GM21529 (cell line): ENCODE measurements at regions not wholly inside any gene's neighbourhood (a gene's known extent, or its start where the extent isn't known, plus 50 kb on each side); places are given as distances from the start of the nearest gene placed in this dataset.

Source experiments
- ATAC-seq: cut with Tn5 transposase; IDR thresholded peaks from one replicate; pipeline ENCODE4 v1.9.1; 2021; ENCODE audit not compliant: unreplicated experiment

DNA sequence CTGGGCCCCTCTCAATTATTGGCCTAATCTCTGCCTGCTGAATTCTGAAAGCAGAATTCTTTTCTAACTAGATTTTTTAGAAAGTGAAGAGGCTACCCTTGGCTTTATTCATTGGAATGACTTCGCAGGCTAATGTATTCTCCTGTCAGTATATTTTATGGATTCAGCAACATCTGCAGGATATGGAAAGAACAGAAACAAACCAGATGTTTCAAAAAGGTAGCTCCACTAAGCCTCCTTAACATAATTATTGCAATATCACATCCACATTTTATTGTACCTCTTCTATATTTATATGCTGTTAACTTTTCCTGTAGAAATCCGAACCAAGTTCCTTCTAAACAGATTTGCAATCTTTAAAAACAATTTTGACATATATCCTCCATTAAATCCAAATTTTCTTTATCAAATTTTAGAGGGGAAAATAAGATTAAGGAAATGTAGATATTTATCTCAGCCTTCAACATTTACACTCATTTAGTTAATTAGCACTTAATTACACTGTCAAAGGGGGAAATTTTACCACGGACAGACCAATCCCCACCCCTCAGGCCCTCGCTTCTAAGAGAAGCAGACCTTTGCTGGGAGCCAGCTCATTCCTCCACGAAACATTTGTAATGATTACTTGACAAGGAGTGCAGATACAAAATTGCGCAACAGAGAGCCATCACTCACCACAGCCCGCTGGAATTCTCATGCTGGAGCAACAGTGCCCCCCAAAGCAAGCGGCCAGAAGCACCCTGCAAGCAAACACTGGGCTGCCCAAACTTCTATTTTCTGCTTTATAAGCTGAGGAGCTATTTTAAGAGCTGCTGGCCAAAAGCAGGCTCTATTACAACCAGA is 253.4 kb downstream of the ETAA1 start:
- ATAC-seq, result no peak

- ATAC-seq, result no peak
These were observed 254.4 kb downstream of the ETAA1 start for GRCh38 chr2:67651565-67651964.

GRCh38 chr2:67652679-67653078 is 255.5 kb downstream of the ETAA1 start:
- ATAC-seq, result peak; percentile 79

GRCh38 chr2:67656875-67657274 is 259.7 kb downstream of the ETAA1 start:
- no peak for ATAC-seq

DNA sequence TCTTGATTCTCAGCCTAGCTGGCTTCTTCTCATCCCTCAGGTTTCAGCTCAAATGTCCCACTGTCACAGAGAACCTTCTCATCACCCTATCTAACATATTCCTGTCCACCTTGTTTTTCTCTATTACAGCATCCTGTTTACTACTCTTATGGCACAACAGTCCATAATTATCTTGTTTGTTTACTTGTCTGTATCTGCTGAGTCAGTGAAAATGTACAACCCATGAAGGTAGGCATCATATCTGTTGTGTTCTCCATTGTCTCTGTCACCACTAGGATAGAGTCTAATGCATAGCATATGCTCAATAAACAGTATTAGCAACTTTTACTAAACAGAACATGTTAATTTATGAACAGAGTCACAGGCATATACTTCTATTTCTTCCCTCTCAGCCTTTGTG is 261.7 kb downstream of the ETAA1 start:
- no peak for ATAC-seq

DNA sequence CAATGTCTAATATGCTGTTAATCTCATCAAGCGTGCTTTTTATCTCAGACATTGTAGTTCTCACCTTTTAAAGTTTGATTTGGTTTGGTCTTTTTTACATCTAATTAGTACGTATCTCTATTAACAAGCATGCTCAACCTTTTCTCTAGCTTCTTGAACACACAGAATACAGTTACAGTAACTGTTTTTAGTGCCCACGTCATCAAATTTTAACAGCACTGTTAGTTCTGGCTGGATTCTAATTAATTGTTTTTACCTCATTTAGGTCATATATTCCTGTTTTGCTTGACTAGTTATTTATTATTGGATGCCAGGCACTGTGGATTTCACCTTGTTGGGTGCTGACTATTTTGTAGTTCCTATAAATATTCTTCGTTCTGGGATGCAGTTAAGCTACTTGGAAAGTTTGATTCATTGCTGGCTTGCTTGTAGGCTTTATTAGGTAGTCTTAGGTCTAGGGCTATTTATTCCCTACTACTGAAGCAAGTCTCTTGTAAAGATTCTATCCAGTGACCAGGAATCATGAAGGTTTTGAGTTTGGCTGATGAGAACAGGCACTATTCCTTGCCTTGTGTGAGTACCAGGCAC is 263.0 kb downstream of the ETAA1 start:
- ATAC-seq, result no peak

DNA sequence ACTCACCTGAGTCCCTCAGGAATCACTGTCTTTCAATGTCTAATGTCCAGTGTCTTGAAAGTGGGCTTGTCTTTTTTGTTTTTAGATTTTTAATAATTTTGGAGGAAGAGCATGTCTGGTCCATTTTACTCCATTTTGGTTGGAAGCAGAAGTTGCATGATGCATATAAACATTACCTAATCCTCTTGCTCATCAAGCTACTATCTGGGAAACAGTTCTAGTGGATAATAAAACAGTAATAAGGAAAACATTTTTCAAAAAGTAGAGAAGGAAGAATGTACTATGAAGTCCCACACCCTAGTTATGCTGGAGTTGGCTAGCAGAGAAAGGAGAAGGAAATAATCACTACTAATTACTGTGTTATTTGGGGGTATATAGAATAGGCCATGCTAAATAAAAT is 263.7 kb downstream of the ETAA1 start:
- no peak for ATAC-seq

DNA sequence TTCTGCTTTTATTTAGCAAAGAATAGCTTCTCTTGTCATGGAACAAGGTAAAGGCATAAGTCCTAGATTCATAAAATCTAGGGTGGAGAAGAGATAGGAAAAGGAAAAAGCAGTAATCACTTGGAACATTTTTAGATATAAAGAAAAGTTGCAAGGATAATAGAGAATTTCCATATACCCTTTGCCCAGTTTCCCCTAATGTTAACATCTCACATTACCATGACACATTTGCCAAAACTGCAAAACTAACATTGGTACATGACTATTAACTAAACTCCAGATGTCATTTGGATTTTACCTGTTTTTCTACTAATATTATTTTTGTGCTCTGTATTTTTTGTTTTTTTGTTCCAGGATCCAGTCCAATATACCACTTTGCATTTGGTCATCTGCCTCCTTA is 265.1 kb downstream of the ETAA1 start:
- no peak for ATAC-seq

GRCh38 chr2:67663776-67664175 is 266.6 kb downstream of the ETAA1 start:
- ATAC-seq, result no peak

GRCh38 chr2:67666386-67667053 is 269.4 kb downstream of the ETAA1 start:
- ATAC-seq, result no peak

GRCh38 chr2:67667054-67667908 is 270.1 kb downstream of the ETAA1 start:
- ATAC-seq, result no peak

DNA sequence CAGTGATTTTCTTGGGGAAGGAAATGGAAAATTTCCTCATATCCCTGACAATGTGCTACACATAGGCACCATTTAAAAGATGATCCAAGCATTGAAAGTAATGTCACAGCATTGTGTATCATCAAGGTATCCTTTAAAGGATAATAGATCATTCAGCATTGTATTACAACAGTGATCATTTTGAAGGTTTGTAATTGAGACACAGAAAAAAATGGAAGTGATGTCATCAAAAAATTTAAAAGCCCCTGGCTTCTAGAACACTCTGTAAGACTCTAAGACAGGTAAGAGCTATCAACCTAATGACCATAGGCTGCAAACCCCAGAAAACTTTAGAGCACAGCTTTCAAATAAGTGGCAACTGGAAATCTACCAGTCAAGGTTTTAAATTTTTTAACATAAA is 271.4 kb downstream of the ETAA1 start:
- ATAC-seq, result no peak

GRCh38 chr2:67669168-67669567 is 272.0 kb downstream of the ETAA1 start:
- ATAC-seq, result no peak

- no peak for ATAC-seq
These were observed 272.6 kb downstream of the ETAA1 start for GRCh38 chr2:67669766-67670165.

GRCh38 chr2:67670747-67671183 is 273.6 kb downstream of the ETAA1 start:
- no peak for ATAC-seq

GRCh38 chr2:67671464-67672450 is 274.6 kb downstream of the ETAA1 start:
- ATAC-seq, result peak; percentile 62

DNA sequence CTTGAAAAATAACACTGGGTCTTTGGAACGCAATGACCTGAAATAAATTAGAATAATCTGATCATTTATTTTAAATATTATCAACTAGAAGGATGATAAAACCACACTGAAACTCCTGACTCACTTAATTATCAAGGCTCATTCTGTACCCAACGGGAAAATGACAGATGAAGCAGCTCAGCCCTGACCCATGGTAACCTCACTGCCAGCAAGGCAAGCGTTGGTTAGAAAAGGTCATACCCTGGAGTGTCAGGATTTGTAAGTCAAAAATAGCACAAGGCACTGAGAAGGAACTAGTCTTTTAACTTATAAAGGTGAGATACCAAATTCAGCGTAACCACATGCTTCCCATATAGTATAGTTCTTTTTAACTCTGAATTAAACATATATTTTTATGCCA is 277.5 kb downstream of the ETAA1 start:
- no peak for ATAC-seq

GRCh38 chr2:67684991-67685390 is 287.9 kb downstream of the ETAA1 start:
- ATAC-seq, result no peak

- ATAC-seq, result no peak
These were observed 289.1 kb downstream of the ETAA1 start for GRCh38 chr2:67686254-67686653.

DNA sequence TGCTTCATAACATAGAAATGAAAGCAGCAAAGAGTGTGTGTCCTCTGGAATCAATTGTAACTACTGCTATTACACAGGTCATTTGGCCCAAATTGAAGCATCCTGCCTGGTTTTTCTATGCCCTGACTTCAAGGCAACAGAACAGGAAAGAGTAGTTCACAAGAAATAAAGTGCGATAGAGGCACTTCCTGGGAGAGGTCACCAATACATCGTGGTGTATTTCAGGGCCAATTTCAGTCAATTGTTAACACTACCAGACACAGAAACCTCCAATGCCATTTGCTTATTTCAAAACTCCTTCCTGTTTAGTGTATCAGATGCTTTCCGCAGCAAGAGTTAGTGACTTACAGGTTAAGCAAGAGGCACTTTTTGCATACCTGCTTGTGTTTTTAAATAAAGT is 292.1 kb downstream of the ETAA1 start:
- no peak for ATAC-seq
